Heart left ventricle (tissue), 16 donors: ENCODE measurements at regions not wholly inside any gene's neighbourhood (a gene's known extent, or its start where the extent isn't known, plus 50 kb on each side); places are given as distances from the start of the nearest gene placed in this dataset.

Experiments
- ATAC-seq, 4 donors: fragments of 200-7000 bp; cut with Tn5 transposase; one replicate each; pipeline ENCODE4 v1.9.1; 2020 to 2022; ENCODE audit warnings: moderate library complexity in 4 of 4, mild to moderate bottlenecking in 3 of 4, moderate number of reproducible peaks in 1 of 4
- DNase-seq, 5 donors: peaks; one replicate each; pipeline ENCODE4 v3.0.0-alpha.2; 2020
- H3K27ac ChIP-seq, 12 donors: fragments of 200-600 bp; sonication (generic) in 4 of 12; one replicate each; pipeline versions ENCODE4 v1.5.0 to v1.8.0; 2016 to 2022; ENCODE audit warnings: mild to moderate bottlenecking in 2 of 12
- H3K27me3 ChIP-seq, 9 donors: fragments of 200-600 bp; sonication (generic) in 2 of 9; one replicate each; pipeline versions ENCODE4 v1.5.1 to v1.8.0; 2016 to 2022; ENCODE audit warnings: mild to moderate bottlenecking in 3 of 9
- H3K36me3 ChIP-seq, 9 donors: fragments of 200-600 bp; sonication (generic) in 2 of 9; one replicate each; pipeline versions ENCODE4 v1.5.0 to v1.8.0; 2018 to 2022; ENCODE audit warnings: mild to moderate bottlenecking in 2 of 9
- H3K4me1 ChIP-seq, 12 donors: fragments of 200-600 bp; sonication (generic) in 4 of 12; one replicate each; pipeline versions ENCODE4 v1.5.0 to v1.8.0; 2016 to 2022; ENCODE audit warnings: mild to moderate bottlenecking in 3 of 12
- H3K4me3 ChIP-seq, 12 donors: fragments of 200-600 bp; sonication (generic) in 4 of 12; one replicate each; pipeline versions ENCODE4 v1.5.0 to v1.8.0; 2017 to 2022; ENCODE audit warnings: mild to moderate bottlenecking in 9 of 12, moderate library complexity in 4 of 12
- H3K9me3 ChIP-seq, 12 donors: fragments of 200-600 bp; sonication (generic) in 4 of 12; one replicate each; pipeline versions ENCODE4 v1.5.0 to v1.8.0; 2016 to 2022; ENCODE audit warnings: mild to moderate bottlenecking in 1 of 12
- CTCF ChIP-seq, 12 donors: fragments of 200-600 bp; sonication (generic) in 4 of 12; IDR thresholded peaks; one replicate each; pipeline versions ENCODE4 v1.5.0 to v1.8.0; 2018 to 2022; ENCODE audit warnings: antibody characterized with exemption in 12 of 12, mild to moderate bottlenecking in 5 of 12
- POLR2A ChIP-seq, 2 donors: fragments of 450-650 bp; IDR thresholded peaks; one replicate each; pipeline ENCODE4 v1.6.1; 2017; ENCODE audit warnings: antibody characterized with exemption in 2 of 2, mild to moderate bottlenecking in 2 of 2, moderate library complexity in 2 of 2
- WGBS, 4 donors: extraction: QIAGEN DNeasy Blood & Tissue Kit in 2 of 4; methylation state at CpG; one replicate each; pipeline versions ENCODE4 v1.1.5 to v1.1.7; 2013 to 2018; 5-methylcytosine and 5-hydroxymethylcytosine counted together
- intact Hi-C, 10 donors: fragments of 100-400 bp; cut with DNase I; formaldehyde crosslinking; loops; one replicate each; pipeline versions ENCODE4 v1.11.1 to v1.14.2; 2022
- donor health status: ischemic (EF 13 %, LVEDD 7.1; RV severe dilation, severe dysfunction).
- donor health status: healthy with polysubstance abuse.
- donor health status: DM: no; HTN: yes; CAD: no.
- donor health status: DM: no; HTN: no; CAD: no.
- donor health status: ischemic (EF 25% LVEDD 6.9; RV normal size, moderate dysfunction).
- donor health status: ischemic (EF 25% LVEDD 5.7; RV mildly dilated, moderate dysfunction).
- donor health status: healthy.
- donor health status: DM: yes; HTN: yes; CAD: no.
- donor health status: ischemic (EF 35%, LVEDD 5.7; RV mildly dilated, moderate dysfunction).
- donor health status: nonischemic (EF 11% LVEDD 7.7; RV severe dilation, severe dysfunction).
- donor health status: DM: yes; HTN: yes; CAD: no.
- donor health status: PGD.
- donor health status: ischemic (EF 29% LVEDD 5.4; RV normal size, mild dysfunction).
- donor health status: nonischemic (EF 23%, LVEDD 6.1; RV moderate dilation, normal function).

GRCh38 chr11:70522309-70522592 lies 123.9 kb downstream of the CTTN start:
- Histone ChIP-seq H3K27ac (no peak overlapping the region), H3K4me1 (peaks cover 0 to 8% (median 0%) of the 10 kb centered on the region in 12 donors), H3K36me3 (no peaks in the 10 kb centered on the region), H3K4me3 (no peak overlapping the region), H3K9me3 (no peaks in the 10 kb centered on the region), H3K27me3 (peaks cover 0 to 18% (median 0%) of the 10 kb centered on the region in 9 donors)
- WGBS, 4 donors, result 78 to 90% (median 82%) methylated on average over 6 of the region's 6 CpGs
- intact Hi-C loops, result no loop called here
- ATAC-seq, result no peak
- no peak for DNase-seq
- TF ChIP-seq CTCF (IDR thresholded peaks at IDR 0.05), result no peak
- no peak for TF ChIP-seq POLR2A (IDR thresholded peaks at IDR 0.05)

DNA sequence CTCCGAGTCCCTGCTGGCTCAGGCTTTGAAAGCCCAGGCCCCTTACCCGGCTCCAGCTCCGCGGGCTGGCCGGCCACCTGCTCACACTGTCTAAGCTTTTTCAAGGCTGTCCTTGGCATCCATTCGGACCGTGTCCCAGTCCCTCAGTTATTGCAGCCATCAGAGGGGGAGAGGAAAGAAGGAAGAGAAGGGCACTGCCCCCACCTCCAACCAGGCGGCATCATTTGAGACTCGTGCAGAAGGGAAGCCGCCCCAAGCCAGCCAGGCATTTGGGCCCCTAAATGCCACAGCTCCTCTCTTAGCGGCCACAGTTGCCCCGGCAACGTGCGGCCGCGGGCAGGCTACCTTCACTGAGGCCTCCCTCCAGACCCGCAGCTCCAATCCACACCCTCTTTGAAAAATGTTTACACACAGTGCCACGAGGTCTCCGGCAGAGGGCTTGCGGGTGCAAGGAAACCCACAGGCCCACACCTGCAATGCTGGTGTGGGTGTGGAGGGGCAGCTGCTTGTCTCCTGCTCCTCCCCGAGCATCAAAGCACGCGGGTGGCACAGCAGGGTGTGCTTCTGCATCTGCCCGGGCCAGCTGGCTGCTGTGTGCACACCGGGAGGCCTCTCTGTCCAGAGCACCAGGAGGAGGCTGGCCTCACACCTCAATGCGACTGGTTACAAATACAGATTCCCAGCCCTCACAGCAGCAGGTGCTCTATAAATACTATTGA lies 124.4 kb downstream of the CTTN start:
- no peak for TF ChIP-seq POLR2A (IDR thresholded peaks at IDR 0.05)
- TF ChIP-seq CTCF (IDR thresholded peaks at IDR 0.05), result no peak
- peak in 2 of 5 donors; percentile 13 to 34 for DNase-seq

DNA sequence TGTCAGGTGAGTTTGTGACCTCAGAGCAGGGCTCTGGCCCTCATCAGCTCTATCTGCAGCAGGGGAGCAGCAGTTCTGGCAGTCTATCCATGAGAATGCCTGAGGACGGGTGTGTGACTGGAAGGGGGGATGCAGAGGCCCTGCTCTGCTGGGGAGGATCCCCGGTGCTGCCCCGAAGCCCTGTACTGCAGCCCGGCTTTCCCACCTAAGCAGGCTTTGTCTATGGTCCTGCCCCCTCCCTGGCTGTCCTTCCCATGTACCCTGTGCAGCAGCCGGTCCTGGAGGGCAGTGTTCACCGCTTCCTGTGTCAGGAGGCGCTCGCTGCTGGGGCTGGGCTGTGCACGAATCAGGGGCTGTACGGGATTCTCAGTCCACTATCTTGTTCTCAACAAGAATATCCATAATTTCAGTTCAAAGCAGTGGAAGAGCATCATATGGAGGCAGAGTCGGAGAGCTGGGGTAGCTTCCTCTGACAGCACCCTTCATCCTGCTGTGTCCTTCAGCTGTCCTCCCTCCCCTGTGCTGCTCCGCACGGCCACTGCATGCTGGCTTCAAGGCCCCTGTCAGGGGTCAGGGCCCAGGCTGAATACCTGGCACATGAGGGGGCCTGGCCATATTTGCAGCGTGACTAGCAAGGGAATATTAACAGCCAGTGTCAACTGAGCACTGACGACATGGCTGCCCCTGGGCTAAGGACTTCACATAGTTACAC lies 125.2 kb downstream of the CTTN start:
- Histone ChIP-seq H3K4me3 (no peak overlapping the region), H3K9me3 (no peaks in the 10 kb centered on the region), H3K27me3 (peaks cover 0 to 18% (median 0%) of the 10 kb centered on the region in 9 donors), H3K4me1 (peaks cover 0 to 8% (median 0%) of the 10 kb centered on the region in 12 donors), H3K36me3 (no peaks in the 10 kb centered on the region), H3K27ac (no peak overlapping the region)
- intact Hi-C loops, result no loop called here
- ATAC-seq, result no peak
- peak in 2 of 5 donors; percentile 11 to 35 for DNase-seq
- TF ChIP-seq POLR2A (IDR thresholded peaks at IDR 0.05) (no peak), CTCF (IDR thresholded peaks at IDR 0.05) (no peak)
- WGBS, 4 donors, result 66 to 73% (median 69%) methylated on average over 7 to 15 of the region's 15 CpGs

More for the DNA sequence above, 124.4 kb downstream of the CTTN start:
- Histone ChIP-seq H3K9me3 (no peaks in the 10 kb centered on the region), H3K27me3 (peaks cover 0 to 18% (median 0%) of the 10 kb centered on the region in 9 donors), H3K4me1 (peaks cover 0 to 8% (median 0%) of the 10 kb centered on the region in 12 donors), H3K27ac (no peak overlapping the region), H3K36me3 (no peaks in the 10 kb centered on the region), H3K4me3 (no peak overlapping the region)
- intact Hi-C loops, result no loop called here
- WGBS, 4 donors, result 66 to 76% (median 73%) methylated on average over 23 to 26 of the region's 26 CpGs
- ATAC-seq, result no peak

- H3K4me3 ChIP-seq, result no peak overlapping the region
- H3K27me3 ChIP-seq, result peaks cover 0 to 18% (median 0%) of the 10 kb centered on the region in 9 donors
- TF ChIP-seq POLR2A (IDR thresholded peaks at IDR 0.05) (no peak), CTCF (IDR thresholded peaks at IDR 0.05) (no peak)
- DNase-seq (peak in 2 of 5 donors; percentile 12 to 15), ATAC-seq (peak in 1 of 4 donors; percentile 16)
- no peaks in the 10 kb centered on the region for H3K36me3 ChIP-seq
- peaks cover 0 to 8% (median 0%) of the 10 kb centered on the region in 12 donors for H3K4me1 ChIP-seq
- WGBS, 4 donors, result 42 to 54% (median 50%) methylated on average over 12 to 21 of the region's 21 CpGs
- intact Hi-C loops, result no loop called here
- H3K27ac ChIP-seq, result no peak overlapping the region
- no peaks in the 10 kb centered on the region for H3K9me3 ChIP-seq
These were observed 126.0 kb downstream of the CTTN start for GRCh38 chr11:70524096-70524922.
